ENCODE measurements at regions not wholly inside any gene's neighbourhood (a gene's known extent, or its start where the extent isn't known, plus 50 kb on each side); places are given as distances from the start of the nearest gene placed in this dataset.
"Not testable (repeated sequence)": the region's sequence is repeated elsewhere in the genome, so short reads cannot be mapped to it uniquely, and the experiment has no call there.

- no peaks in the 10 kb centered on the region for H3K36me3 Mint-ChIP-seq
- intact Hi-C loops (cut with micrococcal nuclease) = no loop called here
- no peaks in the 10 kb centered on the region for H3K4me1 Mint-ChIP-seq
- no peaks in the 10 kb centered on the region for H3K27me3 Mint-ChIP-seq
- no peaks in the 10 kb centered on the region for H3K4me1 ChIP-seq (ENCODE audit: control insufficient read depth in 2 of 2, insufficient read depth in 2 of 2, low read length in 2 of 2)
- no peak overlapping the region for H3K4me3 ChIP-seq (ENCODE audit: low read length)
- ChIA-PET CTCF (no interaction called here), POLR2A (no interaction called here)
- no peak overlapping the region for H3K27ac ChIP-seq (ENCODE audit: low read depth, low read length)
- H3K27ac Mint-ChIP-seq = no peak overlapping the region
- ATAC-seq (no peak), DNase-seq (no peak)
- H3K4me3 Mint-ChIP-seq = no peak overlapping the region
- peaks cover 0 to 12% (median 2%) of the 10 kb centered on the region in 11 donors for H3K9me3 Mint-ChIP-seq
- no peaks in the 10 kb centered on the region for H3K36me3 ChIP-seq (ENCODE audit: control insufficient read depth in 2 of 3, insufficient read depth in 3 of 3, low read length in 3 of 3)
- H3K9me3 ChIP-seq (ENCODE audit: control insufficient read depth in 2 of 3, low read length in 3 of 3) = no peaks in the 10 kb centered on the region
- no peaks in the 10 kb centered on the region for H3K27me3 ChIP-seq (ENCODE audit: control insufficient read depth in 2 of 2, insufficient read depth in 2 of 2, low read length in 2 of 2)
Measured at GRCh38 chr3:74921676-74922075, 307.2 kb upstream of the CNTN3 start.

GRCh38 chr3:74920721-74921350 is 306.4 kb upstream of the CNTN3 start:
- ATAC-seq = no peak
- intact Hi-C loops (cut with micrococcal nuclease) = no loop called here
- POLR2A ChIA-PET = no interaction called here
- no peaks in the 10 kb centered on the region for H3K9me3 ChIP-seq (ENCODE audit: control insufficient read depth in 2 of 3, low read length in 3 of 3)
- H3K27ac ChIP-seq (ENCODE audit: low read depth, low read length) = no peak overlapping the region
- peaks cover 0 to 8% (median 2%) of the 10 kb centered on the region in 11 donors for H3K9me3 Mint-ChIP-seq
- no peak for DNase-seq
- H3K27me3 ChIP-seq (ENCODE audit: control insufficient read depth in 2 of 2, insufficient read depth in 2 of 2, low read length in 2 of 2) = no peaks in the 10 kb centered on the region
- no peaks in the 10 kb centered on the region for H3K36me3 ChIP-seq (ENCODE audit: control insufficient read depth in 2 of 3, insufficient read depth in 3 of 3, low read length in 3 of 3)
- CTCF ChIA-PET = no interaction called here
- no peak overlapping the region for H3K4me3 Mint-ChIP-seq
- no peak overlapping the region for H3K4me3 ChIP-seq (ENCODE audit: low read length)
- no peaks in the 10 kb centered on the region for H3K36me3 Mint-ChIP-seq
- H3K27me3 Mint-ChIP-seq = no peaks in the 10 kb centered on the region
- H3K4me1 ChIP-seq (ENCODE audit: control insufficient read depth in 2 of 2, insufficient read depth in 2 of 2, low read length in 2 of 2) = no peaks in the 10 kb centered on the region
- H3K4me1 Mint-ChIP-seq = no peaks in the 10 kb centered on the region
- no peak overlapping the region for H3K27ac Mint-ChIP-seq

GRCh38 chr3:74916696-74917095 is 302.2 kb upstream of the CNTN3 start:
- no peak overlapping the region for H3K27ac Mint-ChIP-seq
- no peak overlapping the region for H3K27ac ChIP-seq (ENCODE audit: low read depth, low read length)
- no peaks in the 10 kb centered on the region for H3K9me3 ChIP-seq (ENCODE audit: control insufficient read depth in 2 of 3, low read length in 3 of 3)
- no peaks in the 10 kb centered on the region for H3K36me3 Mint-ChIP-seq
- H3K27me3 ChIP-seq (ENCODE audit: control insufficient read depth in 2 of 2, insufficient read depth in 2 of 2, low read length in 2 of 2) = no peaks in the 10 kb centered on the region
- intact Hi-C loops (cut with micrococcal nuclease) = no loop called here
- H3K4me1 ChIP-seq (ENCODE audit: control insufficient read depth in 2 of 2, insufficient read depth in 2 of 2, low read length in 2 of 2) = no peaks in the 10 kb centered on the region
- H3K27me3 Mint-ChIP-seq = no peaks in the 10 kb centered on the region
- ATAC-seq = no peak
- H3K4me1 Mint-ChIP-seq = no peaks in the 10 kb centered on the region
- no peak for DNase-seq
- H3K4me3 ChIP-seq (ENCODE audit: low read length) = no peak overlapping the region
- no peak overlapping the region for H3K4me3 Mint-ChIP-seq
- H3K9me3 Mint-ChIP-seq = peaks cover 0 to 10% (median 0%) of the 10 kb centered on the region in 11 donors
- CTCF ChIA-PET = no interaction called here
- POLR2A ChIA-PET = no interaction called here
- no peaks in the 10 kb centered on the region for H3K36me3 ChIP-seq (ENCODE audit: control insufficient read depth in 2 of 3, insufficient read depth in 3 of 3, low read length in 3 of 3)

GRCh38 chr3:74906181-74906580 is 291.7 kb upstream of the CNTN3 start:
- ChIA-PET CTCF (no interaction called here), POLR2A (no interaction called here)
- peaks cover 1 to 36% (median 7%) of the 10 kb centered on the region in 11 donors for H3K9me3 Mint-ChIP-seq
- H3K27ac Mint-ChIP-seq = no peak overlapping the region
- H3K9me3 ChIP-seq (ENCODE audit: control insufficient read depth in 2 of 3, low read length in 3 of 3) = no peaks in the 10 kb centered on the region
- H3K4me3 ChIP-seq (ENCODE audit: low read length) = no peak overlapping the region
- no peak for DNase-seq
- H3K36me3 ChIP-seq (ENCODE audit: control insufficient read depth in 2 of 3, insufficient read depth in 3 of 3, low read length in 3 of 3) = no peaks in the 10 kb centered on the region
- no peaks in the 10 kb centered on the region for H3K27me3 ChIP-seq (ENCODE audit: control insufficient read depth in 2 of 2, insufficient read depth in 2 of 2, low read length in 2 of 2)
- no peak overlapping the region for H3K27ac ChIP-seq (ENCODE audit: low read depth, low read length)
- H3K36me3 Mint-ChIP-seq = peaks cover 0 to 6% (median 0%) of the 10 kb centered on the region in 5 donors
- no peaks in the 10 kb centered on the region for H3K4me1 Mint-ChIP-seq
- no peak for ATAC-seq
- no peak overlapping the region for H3K4me3 Mint-ChIP-seq
- no peaks in the 10 kb centered on the region for H3K27me3 Mint-ChIP-seq
- intact Hi-C loops (cut with micrococcal nuclease) = no loop called here
- no peaks in the 10 kb centered on the region for H3K4me1 ChIP-seq (ENCODE audit: control insufficient read depth in 2 of 2, insufficient read depth in 2 of 2, low read length in 2 of 2)

- Histone ChIP-seq H3K9me3 (ENCODE audit: control insufficient read depth in 2 of 3, low read length in 3 of 3) (no peaks in the 10 kb centered on the region), H3K36me3 (ENCODE audit: control insufficient read depth in 2 of 3, insufficient read depth in 3 of 3, low read length in 3 of 3) (no peaks in the 10 kb centered on the region), H3K4me3 (ENCODE audit: low read length) (no peak overlapping the region), H3K4me1 (ENCODE audit: control insufficient read depth in 2 of 2, insufficient read depth in 2 of 2, low read length in 2 of 2) (no peaks in the 10 kb centered on the region), H3K27ac (ENCODE audit: low read depth, low read length) (no peak overlapping the region), H3K27me3 (ENCODE audit: control insufficient read depth in 2 of 2, insufficient read depth in 2 of 2, low read length in 2 of 2) (no peaks in the 10 kb centered on the region)
- ChIA-PET POLR2A (no interaction called here), CTCF (interaction anchor here (0.6 kb wide), 1 partner anchor 965 kb away, joined by 5 read pairs; no protein-coding TSS in a partner anchor)
- Mint-ChIP-seq H3K9me3 (peaks cover 1 to 30% (median 6%) of the 10 kb centered on the region in 11 donors), H3K27ac (no peak overlapping the region), H3K36me3 (peaks cover 0 to 6% (median 0%) of the 10 kb centered on the region in 5 donors), H3K4me1 (no peaks in the 10 kb centered on the region), H3K4me3 (no peak overlapping the region), H3K27me3 (no peaks in the 10 kb centered on the region)
- DNase-seq (no peak), ATAC-seq (no peak)
- intact Hi-C loops (cut with micrococcal nuclease) = no loop called here
Measured at GRCh38 chr3:74905478-74905877, 291.0 kb upstream of the CNTN3 start.

- Histone ChIP-seq H3K36me3 (ENCODE audit: control insufficient read depth in 2 of 3, insufficient read depth in 3 of 3, low read length in 3 of 3) (no peaks in the 10 kb centered on the region), H3K9me3 (ENCODE audit: control insufficient read depth in 2 of 3, low read length in 3 of 3) (no peaks in the 10 kb centered on the region), H3K27me3 (ENCODE audit: control insufficient read depth in 2 of 2, insufficient read depth in 2 of 2, low read length in 2 of 2) (no peaks in the 10 kb centered on the region), H3K4me3 (ENCODE audit: low read length) (no peak overlapping the region), H3K4me1 (ENCODE audit: control insufficient read depth in 2 of 2, insufficient read depth in 2 of 2, low read length in 2 of 2) (no peaks in the 10 kb centered on the region), H3K27ac (ENCODE audit: low read depth, low read length) (no peak overlapping the region)
- ChIA-PET CTCF (interaction anchor here (0.6 kb wide), 1 partner anchor 964 kb away, joined by 5 read pairs; no protein-coding TSS in a partner anchor), POLR2A (no interaction called here)
- H3K4me1 Mint-ChIP-seq = no peaks in the 10 kb centered on the region
- H3K27ac Mint-ChIP-seq = no peak overlapping the region
- H3K9me3 Mint-ChIP-seq = peaks cover 1 to 30% (median 6%) of the 10 kb centered on the region in 11 donors
- DNase-seq (no peak), ATAC-seq (no peak)
- H3K4me3 Mint-ChIP-seq = no peak overlapping the region
- intact Hi-C loops (cut with micrococcal nuclease) = no loop called here
- H3K27me3 Mint-ChIP-seq = no peaks in the 10 kb centered on the region
- H3K36me3 Mint-ChIP-seq = peaks cover 0 to 6% (median 0%) of the 10 kb centered on the region in 5 donors
Measured at GRCh38 chr3:74904646-74905045, 290.2 kb upstream of the CNTN3 start.

- H3K9me3 ChIP-seq (ENCODE audit: control insufficient read depth in 2 of 3, low read length in 3 of 3); H3K4me1 ChIP-seq (ENCODE audit: control insufficient read depth in 2 of 2, insufficient read depth in 2 of 2, low read length in 2 of 2); H3K4me3 ChIP-seq (ENCODE audit: low read length); DNase-seq; H3K27me3 ChIP-seq (ENCODE audit: control insufficient read depth in 2 of 2, insufficient read depth in 2 of 2, low read length in 2 of 2); H3K36me3 ChIP-seq (ENCODE audit: control insufficient read depth in 2 of 3, insufficient read depth in 3 of 3, low read length in 3 of 3); CTCF ChIA-PET; ATAC-seq; H3K36me3 Mint-ChIP-seq; POLR2A ChIA-PET; H3K27me3 Mint-ChIP-seq; intact Hi-C loops (cut with micrococcal nuclease); H3K4me1 Mint-ChIP-seq; H3K27ac ChIP-seq (ENCODE audit: low read depth, low read length); H3K4me3 Mint-ChIP-seq; H3K27ac Mint-ChIP-seq: not testable (repeated sequence)
- peaks cover 0 to 22% (median 2%) of the 10 kb centered on the region in 11 donors for H3K9me3 Mint-ChIP-seq
Measured at GRCh38 chr3:74899796-74900516, 285.5 kb upstream of the CNTN3 start.
